GM18951 (cell line): ENCODE measurements at regions not wholly inside any gene's neighbourhood (a gene's known extent, or its start where the extent isn't known, plus 50 kb on each side); places are given as distances from the start of the nearest gene placed in this dataset.
"Not testable (repeated sequence)": the region's sequence is repeated elsewhere in the genome, so short reads cannot be mapped to it uniquely, and the experiment has no call there.

Experiments used
- POLR2A ChIP-seq: IDR thresholded peaks from 4 replicates; pipeline ENCODE4 v1.6.1; 2011; ENCODE audit warnings: mild to moderate bottlenecking; ENCODE audit not compliant: insufficient read length, insufficient read depth; ENCODE audit errors: extremely low read depth
- in situ Hi-C: fragments of 300-500 bp; cut with MboI; formaldehyde crosslinking; loops from one replicate; pipeline ENCODE4 v1.12.0; 2022; ENCODE audit warnings: low sequenced_read_pairs, mixed read lengths, inconsistent platforms; ENCODE audit not compliant: unreplicated experiment

GRCh38 chr4:171340258-171340657 is 472.9 kb upstream of the GALNTL6 start:
- in situ Hi-C loops: no loop called here

GRCh38 chr4:171334549-171334948 is 478.7 kb upstream of the GALNTL6 start:
- TF ChIP-seq POLR2A: no peak
- in situ Hi-C loops: no loop called here

More at GRCh38 chr4:171340258-171340657, 472.9 kb upstream of the GALNTL6 start:
- TF ChIP-seq POLR2A: no peak

- TF ChIP-seq POLR2A: no peak
- in situ Hi-C loops: no loop called here
Observed at GRCh38 chr4:171308661-171309060, 504.5 kb upstream of the GALNTL6 start.

GRCh38 chr4:171298048-171298718 is 515.0 kb upstream of the GALNTL6 start:
- in situ Hi-C loops: not testable (repeated sequence)

- no peak for TF ChIP-seq POLR2A
- in situ Hi-C loops: no loop called here
Observed at GRCh38 chr4:171288816-171289432, 524.3 kb upstream of the GALNTL6 start.

GRCh38 chr4:171281359-171281758 is 531.8 kb upstream of the GALNTL6 start:
- in situ Hi-C loops: no loop called here

GRCh38 chr4:171279131-171279530 is 534.1 kb upstream of the GALNTL6 start:
- TF ChIP-seq POLR2A: no peak
- in situ Hi-C loops: no loop called here

More at GRCh38 chr4:171281359-171281758, 531.8 kb upstream of the GALNTL6 start:
- no peak for TF ChIP-seq POLR2A

- no peak for TF ChIP-seq POLR2A
- in situ Hi-C loops: no loop called here
Observed at GRCh38 chr4:171266671-171267070, 546.5 kb upstream of the GALNTL6 start.

GRCh38 chr4:171265190-171265818 is 547.9 kb upstream of the GALNTL6 start:
- no peak for TF ChIP-seq POLR2A
- in situ Hi-C loops: no loop called here

GRCh38 chr4:171256223-171256622 is 557.0 kb upstream of the GALNTL6 start:
- no peak for TF ChIP-seq POLR2A
- in situ Hi-C loops: no loop called here

- no peak for TF ChIP-seq POLR2A
Observed at GRCh38 chr4:171246948-171247347, 566.3 kb upstream of the GALNTL6 start.

GRCh38 chr4:171242831-171243230 is 570.4 kb upstream of the GALNTL6 start:
- TF ChIP-seq POLR2A: no peak
- in situ Hi-C loops: no loop called here

More at GRCh38 chr4:171246948-171247347, 566.3 kb upstream of the GALNTL6 start:
- in situ Hi-C loops: no loop called here

- in situ Hi-C loops: no loop called here
- TF ChIP-seq POLR2A: no peak
Observed at GRCh38 chr4:171239196-171239595, 574.0 kb upstream of the GALNTL6 start.

GRCh38 chr4:171235521-171235920 is 577.7 kb upstream of the GALNTL6 start:
- in situ Hi-C loops: no loop called here
- TF ChIP-seq POLR2A: no peak

- in situ Hi-C loops: not testable (repeated sequence)
Observed at GRCh38 chr4:171229354-171229753, 583.9 kb upstream of the GALNTL6 start.
